ENCODE measurements at regions not wholly inside any gene's neighbourhood (a gene's known extent, or its start where the extent isn't known, plus 50 kb on each side); places are given as distances from the start of the nearest gene placed in this dataset.

DNA sequence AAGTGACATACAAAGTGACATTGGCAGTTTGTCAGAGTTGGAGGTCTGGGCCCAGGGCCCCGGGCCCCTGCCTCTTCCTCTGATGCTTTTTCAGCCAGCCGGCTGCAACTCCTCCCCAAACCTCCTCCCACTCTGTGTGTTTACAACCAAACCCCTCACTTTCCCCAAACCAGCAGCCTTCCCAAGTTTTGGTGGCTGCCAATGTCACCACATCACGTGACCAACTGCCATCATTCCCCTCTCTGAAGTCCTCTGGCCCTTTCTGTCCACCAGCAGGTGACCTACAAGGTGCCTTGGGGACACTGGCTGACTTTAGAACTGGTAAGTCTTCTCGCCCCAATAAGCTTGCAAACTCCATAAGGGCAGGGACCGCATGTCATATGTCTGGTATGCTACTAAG is 357.7 kb downstream of the BCOR start:
- TF ChIP-seq CREB1 (IDR thresholded peaks at IDR 0.05; ENCODE audit: low read depth) (no peak), FOXM1 (IDR thresholded peaks at IDR 0.05; ENCODE audit: borderline replicate concordance, low read depth) (no peak), TAF1 (IDR thresholded peaks at IDR 0.05; ENCODE audit: low read depth) (no peak)

Measured in Ishikawa (cell line).